A549 (cell line): ENCODE measurements at regions not wholly inside any gene's neighbourhood (a gene's known extent, or its start where the extent isn't known, plus 50 kb on each side); places are given as distances from the start of the nearest gene placed in this dataset.

ENCODE experiments used
- ATAC-seq, 2 experiments: fragments of 200-7000 bp in 1 of 2; fragments of >200 bp in 1 of 2; cut with Nextera tagmentation in 1 of 2; cut with Tn5 transposase in 1 of 2; 3 replicates each; pipeline versions ENCODE4 v1.8.0 to v1.9.1; 2018 to 2020; ENCODE audit warnings: mild to moderate bottlenecking in 1 of 2, moderate library complexity in 1 of 2
- CTCF ChIA-PET: fragments of 300-600 bp; sonication (Branson Sonifier 250); formaldehyde crosslinking; extraction: SDS; loops from one replicate; lab custom pipeline; 2021; ENCODE audit warnings: antibody characterized with exemption, inconsistent platforms; lab: Yijun Ruan, JAX
- POLR2A ChIA-PET: fragments of 350-600 bp; formaldehyde crosslinking; extraction: SDS; loops from one replicate; lab custom pipeline; 2021; ENCODE audit warnings: antibody characterized with exemption, inconsistent platforms; lab: Yijun Ruan, JAX
- DNase-seq, 2 experiments: peaks; one replicate each; pipeline versions ENCODE4 v3.0.0 to v3.0.0-alpha.2; 2011 to 2016; ENCODE audit warnings: low read depth in 1 of 2, low spot score in 1 of 2
- FAIRE-seq: peaks from 2 replicates; lab custom pipeline; 2011; peaks lifted over from hg19 to GRCh38; lab: Jason Lieb, UNC
- H3K27ac ChIP-seq, 2 experiments: fragments of >200 bp; sonication (Bioruptor Twin); formaldehyde crosslinking; 3 replicates each; pipeline ENCODE4 v1.5.1; 2016 to 2017
- H3K4me1 ChIP-seq: fragments of >200 bp; sonication (Bioruptor Twin); formaldehyde crosslinking; 3 replicates; pipeline ENCODE4 v1.6.1; 2016
- H3K4me2 ChIP-seq: fragments of >200 bp; sonication (Bioruptor Twin); formaldehyde crosslinking; 3 replicates; pipeline ENCODE4 v1.6.1; 2016
- H3K4me3 ChIP-seq: fragments of >200 bp; sonication (Bioruptor Twin); formaldehyde crosslinking; 3 replicates; pipeline ENCODE4 v1.5.1; 2016
- H3K9me3 ChIP-seq: fragments of >200 bp; sonication (Bioruptor Twin); formaldehyde crosslinking; 3 replicates; pipeline ENCODE4 v1.6.1; 2016
- ATOH8 ChIP-seq: fragments of 250-450 bp; sonication (Bioruptor Pico); IDR thresholded peaks from 2 replicates; pipeline ENCODE4 v1.5.0; 2020; ENCODE audit warnings: low read depth, mild to moderate bottlenecking, moderate library complexity
- CBX8 ChIP-seq: fragments of 200-600 bp; sonication (generic); IDR thresholded peaks from 2 replicates; pipeline ENCODE4 v1.6.1; 2016
- CHD4 ChIP-seq: fragments of 200-600 bp; sonication (generic); IDR thresholded peaks from 2 replicates; pipeline ENCODE4 v1.6.1; 2016; ENCODE audit warnings: antibody characterized with exemption, mild to moderate bottlenecking, borderline replicate concordance
- CTCF ChIP-seq: fragments of >200 bp; sonication (Bioruptor Twin); formaldehyde crosslinking; IDR thresholded peaks from 3 replicates; pipeline ENCODE4 v1.5.1; 2016
- EHF ChIP-seq: fragments of 250-450 bp; sonication (Bioruptor Pico); IDR thresholded peaks from 2 replicates; pipeline ENCODE4 v1.5.0; 2020; ENCODE audit warnings: mild to moderate bottlenecking
- EHMT2 ChIP-seq: fragments of 200-600 bp; sonication (generic); IDR thresholded peaks from 2 replicates; pipeline ENCODE4 v1.6.1; 2016; ENCODE audit warnings: antibody characterized with exemption, low read depth, mild to moderate bottlenecking, moderate library complexity
- EP300 ChIP-seq, 2 experiments: fragments of >200 bp; sonication (Bioruptor Twin); formaldehyde crosslinking; IDR thresholded peaks; 2 replicates in 1 of 2; 3 replicates in 1 of 2; pipeline ENCODE4 v1.6.1; 2016 to 2017
- GATA3 ChIP-seq: IDR thresholded peaks from 2 replicates; pipeline ENCODE4 v1.6.1; 2012; ENCODE audit warnings: borderline replicate concordance
- HEYL ChIP-seq: fragments of 250-450 bp; sonication (Bioruptor Pico); IDR thresholded peaks from 2 replicates; pipeline ENCODE4 v1.8.0; 2021; ENCODE audit warnings: mild to moderate bottlenecking, moderate library complexity
- KDM1A ChIP-seq: fragments of 200-600 bp; sonication (generic); IDR thresholded peaks from 2 replicates; pipeline ENCODE4 v1.6.1; 2016; ENCODE audit warnings: low read depth, mild to moderate bottlenecking
- MAFK ChIP-seq: fragments of 450-650 bp; IDR thresholded peaks from 2 replicates; pipeline ENCODE4 v1.6.1; 2014; ENCODE audit not compliant: partially characterized antibody
- MAX ChIP-seq: IDR thresholded peaks from 2 replicates; pipeline ENCODE4 v1.6.1; 2012
- MAZ ChIP-seq: fragments of 150-350 bp; IDR thresholded peaks from 2 replicates; pipeline ENCODE4 v1.6.1; 2014; ENCODE audit warnings: antibody characterized with exemption, low read depth, low read length, borderline replicate concordance
- NFE2L2 ChIP-seq: fragments of 150-350 bp; conservative IDR thresholded peaks from 2 replicates; pipeline ENCODE4 v1.6.1; 2014; ENCODE audit warnings: low read length
- NR3C1 ChIP-seq: fragments of >200 bp; sonication (Bioruptor Twin); formaldehyde crosslinking; IDR thresholded peaks from 3 replicates; pipeline ENCODE4 v1.6.1; 2017
- PHF8 ChIP-seq: fragments of 200-600 bp; sonication (generic); IDR thresholded peaks from 2 replicates; pipeline ENCODE4 v1.6.1; 2016; ENCODE audit warnings: low read depth, mild to moderate bottlenecking, antibody characterized with exemption, moderate library complexity, borderline replicate concordance
- POLR2AphosphoS2 ChIP-seq: conservative IDR thresholded peaks from 2 replicates; pipeline ENCODE4 v1.6.1; 2012; ENCODE audit warnings: low read length, improper control_type of control experiment, inconsistent platforms
- RAD21 ChIP-seq, 2 experiments: fragments of >200 bp in 1 of 2; sonication (Bioruptor Twin) in 1 of 2; formaldehyde crosslinking in 1 of 2; IDR thresholded peaks in 1 of 2; conservative IDR thresholded peaks in 1 of 2; 2 replicates in 1 of 2; 3 replicates in 1 of 2; pipeline ENCODE4 v1.6.1; 2012 to 2018; ENCODE audit warnings: inconsistent platforms in 1 of 2
- RCOR1 ChIP-seq: fragments of 150-350 bp; IDR thresholded peaks from 2 replicates; pipeline ENCODE4 v1.6.1; 2014; ENCODE audit warnings: antibody characterized with exemption, low read length, low read depth
- REST ChIP-seq: fragments of 200-600 bp; sonication (generic); IDR thresholded peaks from 2 replicates; pipeline ENCODE4 v1.6.1; 2016; ENCODE audit warnings: antibody characterized with exemption, mild to moderate bottlenecking, moderate library complexity
- RFX5 ChIP-seq: fragments of 450-650 bp; IDR thresholded peaks from 2 replicates; pipeline ENCODE4 v1.7.1; 2014; ENCODE audit warnings: antibody characterized with exemption, mild to moderate bottlenecking, moderate library complexity
- RNF2 ChIP-seq: fragments of 200-600 bp; sonication (generic); IDR thresholded peaks from 2 replicates; pipeline ENCODE4 v1.6.1; 2016; ENCODE audit warnings: low read depth, mild to moderate bottlenecking, antibody characterized with exemption, moderate library complexity, borderline replicate concordance
- TP53 ChIP-seq: fragments of 250-450 bp; sonication (Bioruptor Pico); IDR thresholded peaks from 2 replicates; pipeline ENCODE4 v1.5.0; 2021; ENCODE audit warnings: mild to moderate bottlenecking, moderate library complexity
- ZC3H11A ChIP-seq: fragments of 450-650 bp; IDR thresholded peaks from 2 replicates; pipeline ENCODE4 v1.6.1; 2014; ENCODE audit warnings: antibody characterized with exemption, mild to moderate bottlenecking
- ZSCAN20 ChIP-seq: fragments of 250-450 bp; sonication (Bioruptor Pico); IDR thresholded peaks from 2 replicates; pipeline ENCODE4 v1.8.0; 2022; ENCODE audit warnings: mild to moderate bottlenecking, moderate library complexity
- WGBS: methylation state at CpG from one replicate; pipeline ENCODE4 v1.1.6; 2017; ENCODE audit errors: missing lambda C conversion rate; 5-methylcytosine and 5-hydroxymethylcytosine counted together

GRCh38 chrX:39514801-39515200 lies 583.0 kb downstream of the BCOR start (continued):
- TF ChIP-seq HEYL (CRISPR knock-in tag) (no peak), POLR2AphosphoS2 (no peak), EP300 (IDR thresholded peaks at IDR 0.05) (no peak), MAFK (no peak), ATOH8 (CRISPR knock-in tag) (no peak), NR3C1 (no peak), RFX5 (no peak), RNF2 (no peak)

- DNase-seq (no peak), ATAC-seq (no peak), FAIRE-seq (no peak)
- 66% methylated on average over 17 of the region's 17 CpGs for WGBS
- TF ChIP-seq MAX (no peak), MAZ (no peak), CHD4 (no peak), CTCF (no peak), TP53 (no peak), KDM1A (no peak), ZSCAN20 (CRISPR knock-in tag) (no peak), GATA3 (no peak), NFE2L2 (no peak), RCOR1 (no peak), REST (no peak)
- Histone ChIP-seq H3K4me2 (no peak overlapping the region), H3K27ac (no peak overlapping the region), H3K4me3 (no peak overlapping the region), H3K4me1 (no peaks in the 10 kb centered on the region), H3K9me3 (no peaks in the 10 kb centered on the region)
- CTCF ChIA-PET, result no interaction called here
- POLR2A ChIA-PET, result no interaction called here
Measured at GRCh38 chrX:39516427-39516841, 581.3 kb downstream of the BCOR start.

GRCh38 chrX:39518476-39519029 lies 579.2 kb downstream of the BCOR start:
- H3K4me1 ChIP-seq, result no peaks in the 10 kb centered on the region
- no peak for DNase-seq
- no peak for TF ChIP-seq RAD21 (conservative IDR thresholded peaks at IDR 0.05 in 1 of 2, IDR thresholded peaks at IDR 0.05 in 1 of 2)
- no peak for TF ChIP-seq NR3C1
- no peak for TF ChIP-seq CBX8
- TF ChIP-seq ZC3H11A, result no peak
- no peak for TF ChIP-seq PHF8
- no peak for TF ChIP-seq EHF (CRISPR knock-in tag)
- TF ChIP-seq KDM1A, result no peak
- no peak for TF ChIP-seq EHMT2
- no peak overlapping the region for H3K27ac ChIP-seq
- 62% methylated on average over 12 of the region's 16 CpGs for WGBS
- no peak for ATAC-seq
- no peak overlapping the region for H3K4me3 ChIP-seq
- no peaks in the 10 kb centered on the region for H3K9me3 ChIP-seq
- FAIRE-seq, result no peak
- no peak overlapping the region for H3K4me2 ChIP-seq
- POLR2A ChIA-PET, result no interaction called here
- CTCF ChIA-PET, result no interaction called here
